SK-N-SH (cell line): ENCODE measurements at regions not wholly inside any gene's neighbourhood (a gene's known extent, or its start where the extent isn't known, plus 50 kb on each side); places are given as distances from the start of the nearest gene placed in this dataset.

Source experiments
- EZH2phosphoT487 ChIP-seq: fragments of 200-600 bp; sonication (generic); IDR thresholded peaks from 2 replicates; pipeline ENCODE4 v1.6.1; 2017; ENCODE audit warnings: low read depth, mixed run types, mild to moderate bottlenecking, antibody characterized with exemption, moderate library complexity, borderline replicate concordance
- JUND ChIP-seq: IDR thresholded peaks from 2 replicates; pipeline ENCODE4 v1.4.0; 2012
- RCOR1 ChIP-seq: fragments of 150-350 bp; IDR thresholded peaks from 2 replicates; pipeline ENCODE4 v1.6.1; 2017; ENCODE audit warnings: antibody characterized with exemption, low read length
- TF ChIP-seq, protein P1 (sequence below): fragments of 200-600 bp; sonication (generic); IDR thresholded peaks from 2 replicates; pipeline ENCODE4 v1.6.1; 2017; ENCODE audit warnings: antibody characterized with exemption, mild to moderate bottlenecking, moderate library complexity
- TF ChIP-seq, protein P2 (sequence below): IDR thresholded peaks from 2 replicates; pipeline ENCODE4 v1.4.0; 2012; ENCODE audit warnings: low read depth, borderline replicate concordance

DNA sequence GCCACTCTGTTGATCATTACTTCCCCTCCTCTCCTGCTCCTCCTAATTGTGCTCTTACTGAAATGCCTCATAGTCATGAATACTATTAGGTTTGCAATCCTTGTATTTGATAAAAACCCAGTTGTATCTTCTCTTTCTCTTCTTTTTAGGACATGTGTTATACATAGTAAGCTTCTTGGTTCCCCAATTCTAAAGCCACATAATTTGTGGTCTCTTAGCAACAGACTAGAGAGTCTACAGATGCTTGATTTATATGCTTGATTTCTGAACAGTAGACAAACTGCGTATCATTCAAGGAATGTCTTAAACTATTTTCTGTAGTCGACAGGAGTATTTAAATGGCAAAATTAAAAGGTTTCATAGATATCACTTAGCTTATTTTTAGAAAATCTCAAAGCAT is 1598.9 kb downstream of the PLA2G4A start:
- TF ChIP-seq, protein P1, sequence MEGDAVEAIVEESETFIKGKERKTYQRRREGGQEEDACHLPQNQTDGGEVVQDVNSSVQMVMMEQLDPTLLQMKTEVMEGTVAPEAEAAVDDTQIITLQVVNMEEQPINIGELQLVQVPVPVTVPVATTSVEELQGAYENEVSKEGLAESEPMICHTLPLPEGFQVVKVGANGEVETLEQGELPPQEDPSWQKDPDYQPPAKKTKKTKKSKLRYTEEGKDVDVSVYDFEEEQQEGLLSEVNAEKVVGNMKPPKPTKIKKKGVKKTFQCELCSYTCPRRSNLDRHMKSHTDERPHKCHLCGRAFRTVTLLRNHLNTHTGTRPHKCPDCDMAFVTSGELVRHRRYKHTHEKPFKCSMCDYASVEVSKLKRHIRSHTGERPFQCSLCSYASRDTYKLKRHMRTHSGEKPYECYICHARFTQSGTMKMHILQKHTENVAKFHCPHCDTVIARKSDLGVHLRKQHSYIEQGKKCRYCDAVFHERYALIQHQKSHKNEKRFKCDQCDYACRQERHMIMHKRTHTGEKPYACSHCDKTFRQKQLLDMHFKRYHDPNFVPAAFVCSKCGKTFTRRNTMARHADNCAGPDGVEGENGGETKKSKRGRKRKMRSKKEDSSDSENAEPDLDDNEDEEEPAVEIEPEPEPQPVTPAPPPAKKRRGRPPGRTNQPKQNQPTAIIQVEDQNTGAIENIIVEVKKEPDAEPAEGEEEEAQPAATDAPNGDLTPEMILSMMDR: no peak
- TF ChIP-seq JUND (no peak), EZH2phosphoT487 (no peak), RCOR1 (no peak)
- TF ChIP-seq, protein P2, sequence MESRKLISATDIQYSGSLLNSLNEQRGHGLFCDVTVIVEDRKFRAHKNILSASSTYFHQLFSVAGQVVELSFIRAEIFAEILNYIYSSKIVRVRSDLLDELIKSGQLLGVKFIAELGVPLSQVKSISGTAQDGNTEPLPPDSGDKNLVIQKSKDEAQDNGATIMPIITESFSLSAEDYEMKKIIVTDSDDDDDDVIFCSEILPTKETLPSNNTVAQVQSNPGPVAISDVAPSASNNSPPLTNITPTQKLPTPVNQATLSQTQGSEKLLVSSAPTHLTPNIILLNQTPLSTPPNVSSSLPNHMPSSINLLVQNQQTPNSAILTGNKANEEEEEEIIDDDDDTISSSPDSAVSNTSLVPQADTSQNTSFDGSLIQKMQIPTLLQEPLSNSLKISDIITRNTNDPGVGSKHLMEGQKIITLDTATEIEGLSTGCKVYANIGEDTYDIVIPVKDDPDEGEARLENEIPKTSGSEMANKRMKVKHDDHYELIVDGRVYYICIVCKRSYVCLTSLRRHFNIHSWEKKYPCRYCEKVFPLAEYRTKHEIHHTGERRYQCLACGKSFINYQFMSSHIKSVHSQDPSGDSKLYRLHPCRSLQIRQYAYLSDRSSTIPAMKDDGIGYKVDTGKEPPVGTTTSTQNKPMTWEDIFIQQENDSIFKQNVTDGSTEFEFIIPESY: no peak
